ENCODE measurements at regions not wholly inside any gene's neighbourhood (a gene's known extent, or its start where the extent isn't known, plus 50 kb on each side); places are given as distances from the start of the nearest gene placed in this dataset.
A peak's percentile ranks its signal among the peaks of the same experiment; 100 is the strongest.

DNA sequence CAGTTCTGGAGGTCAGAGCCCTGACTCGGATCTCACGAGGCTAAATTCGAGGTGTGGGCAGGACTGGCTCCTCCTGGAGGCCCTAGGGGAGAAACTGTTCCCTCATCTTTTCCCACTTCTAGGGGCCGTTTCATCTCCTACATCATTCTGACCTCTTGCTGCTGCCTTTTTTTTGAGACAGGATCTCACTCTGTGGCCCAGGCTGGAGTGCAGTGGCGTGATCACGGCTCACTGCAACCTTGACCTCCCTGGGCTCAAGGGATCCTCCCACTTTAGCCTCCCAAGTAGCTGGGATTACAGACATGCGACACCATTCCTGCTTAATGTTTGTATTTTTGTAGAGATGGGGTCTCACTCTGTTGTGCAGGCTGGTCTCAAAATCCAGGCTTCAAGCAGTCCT is 244.1 kb upstream of the GSE1 start:
- Histone ChIP-seq H2AFZ (no peak overlapping the region), H3F3A (ENCODE audit: insufficient read depth) (peaks cover 13% of the 10 kb centered on the region; the same call in 1 of the 2 replicates), H3K27ac (no peak overlapping the region), H3K79me2 (ENCODE audit: insufficient read depth) (peaks cover 37% of the 10 kb centered on the region), H3K27me3 (replicated peaks; ENCODE audit: insufficient read depth) (no peaks in the 10 kb centered on the region), H3K4me1 (ENCODE audit: insufficient read depth) (peaks cover 38% of the 10 kb centered on the region), H3K36me3 (ENCODE audit: low read depth) (no peaks in the 10 kb centered on the region), H3K9ac (no peak overlapping the region), H4K20me1 (ENCODE audit: insufficient read depth) (no peaks in the 10 kb centered on the region), H3K9me2 (ENCODE audit: insufficient read depth) (no peaks in the 10 kb centered on the region), H3K4me3 (no peak overlapping the region), H3K9me3 (ENCODE audit: low read depth) (no peaks in the 10 kb centered on the region), H3K4me2 (ENCODE audit: unreplicated experiment) (no peak overlapping the region)
- 87 to 88% methylated on average over 7 of the region's 7 CpGs for WGBS, 2 experiments (ENCODE audit: low coverage in 1 of 2, low lambda C conversion rate in 2 of 2, missing lambda C conversion rate in 2 of 2)
- in situ Hi-C loops (cut with MboI) = no loop called here
- no peak for DNase-seq
- TF ChIP-seq EZH2phosphoT487 (IDR thresholded peaks at IDR 0.05; ENCODE audit: insufficient read depth, low read depth) (no peak), EZH2 (IDR thresholded peaks at IDR 0.05; ENCODE audit: insufficient read depth, poor library complexity, severe bottlenecking) (no peak)

DNA sequence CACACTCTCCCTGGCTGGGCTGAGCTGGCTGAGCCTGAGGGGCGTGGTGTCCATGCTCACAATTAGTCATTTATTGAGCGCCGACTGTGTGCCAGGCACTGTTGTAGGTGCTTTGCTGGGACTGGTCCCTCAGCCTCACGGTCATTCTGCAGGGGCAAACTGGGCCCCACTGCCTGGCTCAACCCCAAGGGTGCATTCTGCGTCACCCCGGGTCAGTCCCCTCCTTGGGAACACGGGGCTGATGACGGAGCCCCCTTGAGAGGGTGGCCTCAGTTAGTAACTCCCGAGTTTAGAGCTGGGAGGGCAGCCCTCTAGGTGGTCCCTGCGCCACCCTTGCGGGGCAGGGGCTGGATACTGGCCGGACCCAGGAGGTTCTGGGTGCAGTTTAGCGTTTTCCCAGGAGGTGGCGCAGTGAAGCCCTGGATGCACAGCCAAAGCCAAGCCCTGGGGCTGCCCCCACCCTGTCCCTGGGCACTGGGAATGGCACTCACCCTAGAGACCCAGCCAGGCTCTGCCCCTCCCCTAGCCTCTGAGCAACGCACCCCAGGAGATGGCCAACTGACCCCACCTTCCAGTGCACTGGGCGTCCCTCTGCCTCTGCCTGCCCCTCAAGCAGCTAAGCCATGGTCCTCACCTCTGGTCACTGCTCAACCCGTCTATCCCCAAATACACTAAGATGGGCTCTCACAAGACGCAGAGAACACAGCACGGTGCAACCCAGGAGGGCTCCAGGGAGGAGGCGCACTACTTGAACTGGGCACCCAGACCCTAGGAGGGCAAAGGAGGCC is 243.2 kb upstream of the GSE1 start:
- in situ Hi-C loops (cut with MboI) = no loop called here
- H2AFZ ChIP-seq = no peak overlapping the region

DNA sequence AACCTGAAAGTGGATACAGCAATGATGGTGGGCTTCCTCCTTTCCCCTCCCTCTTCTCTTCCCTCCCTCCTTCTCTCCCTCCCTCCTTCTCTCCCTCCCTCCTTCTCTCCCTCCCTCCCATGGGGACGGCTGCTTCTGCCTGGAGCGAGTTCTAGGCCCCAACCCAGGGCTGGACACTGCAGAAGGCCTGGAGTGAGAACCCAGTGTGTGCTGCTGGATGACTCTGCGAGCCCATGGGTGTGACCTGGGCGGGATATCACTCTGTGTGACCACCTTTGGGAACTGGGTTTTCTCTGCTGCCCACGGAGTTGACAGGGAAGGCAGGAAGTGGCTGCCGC is 242.6 kb upstream of the GSE1 start:
- WGBS, 2 experiments (ENCODE audit: low coverage in 1 of 2, low lambda C conversion rate in 2 of 2, missing lambda C conversion rate in 2 of 2) = 8 to 18% methylated on average over 6 of the region's 6 CpGs
- H3K9me2 ChIP-seq (ENCODE audit: insufficient read depth) = no peaks in the 10 kb centered on the region
- peak overlapping the region; percentile 86 for H3K27ac ChIP-seq
- peaks cover 13% of the 10 kb centered on the region; the same call in 1 of the 2 replicates for H3F3A ChIP-seq (ENCODE audit: insufficient read depth)
- H3K27me3 ChIP-seq (replicated peaks; ENCODE audit: insufficient read depth) = no peaks in the 10 kb centered on the region
- peak overlapping the region; percentile 84 for H3K4me2 ChIP-seq (ENCODE audit: unreplicated experiment)
- peak overlapping the region; percentile 67 for H3K4me3 ChIP-seq
- peaks cover 35% of the 10 kb centered on the region for H3K4me1 ChIP-seq (ENCODE audit: insufficient read depth)
- no peak for TF ChIP-seq EZH2phosphoT487 (IDR thresholded peaks at IDR 0.05; ENCODE audit: insufficient read depth, low read depth)
- no peak for TF ChIP-seq EZH2 (IDR thresholded peaks at IDR 0.05; ENCODE audit: insufficient read depth, poor library complexity, severe bottlenecking)
- H3K9ac ChIP-seq = peak overlapping the region; percentile 87
- H3K9me3 ChIP-seq (ENCODE audit: low read depth) = no peaks in the 10 kb centered on the region
- in situ Hi-C loops (cut with MboI) = no loop called here
- H2AFZ ChIP-seq = peak overlapping the region; percentile 45
- no peak for DNase-seq
- no peaks in the 10 kb centered on the region for H3K36me3 ChIP-seq (ENCODE audit: low read depth)
- peaks cover 47% of the 10 kb centered on the region for H3K79me2 ChIP-seq (ENCODE audit: insufficient read depth)
- H4K20me1 ChIP-seq (ENCODE audit: insufficient read depth) = no peaks in the 10 kb centered on the region

More for the DNA sequence above, 243.2 kb upstream of the GSE1 start:
- Histone ChIP-seq H3K4me2 (ENCODE audit: unreplicated experiment) (peak overlapping the region; percentile 84), H3K27ac (peak overlapping the region; percentile 86), H3K4me1 (ENCODE audit: insufficient read depth) (peaks cover 35% of the 10 kb centered on the region), H3K9ac (peak overlapping the region; percentile 87), H3K79me2 (ENCODE audit: insufficient read depth) (peaks cover 45% of the 10 kb centered on the region), H3K9me2 (ENCODE audit: insufficient read depth) (no peaks in the 10 kb centered on the region), H3K27me3 (replicated peaks; ENCODE audit: insufficient read depth) (no peaks in the 10 kb centered on the region), H3F3A (ENCODE audit: insufficient read depth) (peaks cover 13% of the 10 kb centered on the region; the same call in 1 of the 2 replicates), H3K4me3 (no peak overlapping the region), H3K9me3 (ENCODE audit: low read depth) (no peaks in the 10 kb centered on the region), H3K36me3 (ENCODE audit: low read depth) (no peaks in the 10 kb centered on the region), H4K20me1 (ENCODE audit: insufficient read depth) (no peaks in the 10 kb centered on the region)
- TF ChIP-seq EZH2 (IDR thresholded peaks at IDR 0.05; ENCODE audit: insufficient read depth, poor library complexity, severe bottlenecking) = no peak
- TF ChIP-seq EZH2phosphoT487 (IDR thresholded peaks at IDR 0.05; ENCODE audit: insufficient read depth, low read depth) = no peak
- peak; percentile 72 for DNase-seq
- 57% methylated on average over 19 to 20 of the region's 20 CpGs for WGBS, 2 experiments (ENCODE audit: low coverage in 1 of 2, low lambda C conversion rate in 2 of 2, missing lambda C conversion rate in 2 of 2)

DNA sequence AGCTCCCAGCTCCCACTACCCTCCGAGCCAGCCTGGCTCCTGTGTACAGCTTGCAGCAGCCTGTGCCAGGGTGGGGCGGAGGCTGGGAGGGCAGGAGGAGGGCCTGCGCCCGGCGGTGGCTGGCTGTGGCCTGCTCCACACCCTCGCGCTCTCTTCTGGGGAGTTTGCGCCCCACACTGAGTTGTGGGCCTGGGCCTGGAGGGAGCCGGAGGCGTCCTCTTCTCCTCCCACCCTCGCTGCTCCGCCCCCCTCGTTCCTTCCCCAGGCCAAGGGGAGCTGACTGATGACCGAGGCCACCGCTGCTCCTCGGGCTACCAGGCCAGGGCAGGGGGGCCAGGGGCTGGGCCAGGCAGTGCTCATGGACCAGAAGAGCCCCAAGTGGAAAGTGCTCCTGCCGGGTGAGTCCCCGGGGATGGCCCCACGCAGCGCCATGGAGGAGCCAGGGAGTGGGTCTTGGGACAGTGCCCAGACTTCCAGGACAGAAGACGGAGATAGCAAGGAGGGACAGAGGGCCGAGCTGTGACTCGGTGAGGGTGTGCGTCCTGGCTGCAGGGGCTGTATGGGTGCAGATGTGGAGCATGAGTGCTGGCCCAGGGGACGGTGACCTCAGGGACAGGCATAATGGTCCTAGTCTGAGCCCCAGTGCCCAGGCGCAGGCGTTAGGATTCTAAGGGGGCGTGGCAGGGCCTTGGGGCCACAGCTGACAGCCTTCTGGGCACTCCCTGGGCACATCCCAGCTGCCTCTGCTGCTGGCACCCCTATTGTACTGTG is 242.1 kb upstream of the GSE1 start:
- TF ChIP-seq EZH2 (IDR thresholded peaks at IDR 0.05; ENCODE audit: insufficient read depth, poor library complexity, severe bottlenecking) (no peak), EZH2phosphoT487 (IDR thresholded peaks at IDR 0.05; ENCODE audit: insufficient read depth, low read depth) (no peak)
- Histone ChIP-seq H3F3A (ENCODE audit: insufficient read depth) (peaks cover 13% of the 10 kb centered on the region; the same call in 1 of the 2 replicates), H3K27ac (peak overlapping the region; percentile 86), H3K9me3 (ENCODE audit: low read depth) (no peaks in the 10 kb centered on the region), H3K27me3 (replicated peaks; ENCODE audit: insufficient read depth) (no peaks in the 10 kb centered on the region), H3K4me2 (ENCODE audit: unreplicated experiment) (peak overlapping the region; percentile 84), H4K20me1 (ENCODE audit: insufficient read depth) (no peaks in the 10 kb centered on the region), H3K9ac (peak overlapping the region; percentile 87), H2AFZ (peak overlapping the region; percentile 45), H3K4me3 (peak overlapping the region; percentile 67), H3K4me1 (ENCODE audit: insufficient read depth) (peaks cover 39% of the 10 kb centered on the region), H3K79me2 (ENCODE audit: insufficient read depth) (peaks cover 47% of the 10 kb centered on the region), H3K9me2 (ENCODE audit: insufficient read depth) (no peaks in the 10 kb centered on the region), H3K36me3 (ENCODE audit: low read depth) (no peaks in the 10 kb centered on the region)
- in situ Hi-C loops (cut with MboI) = no loop called here
- DNase-seq = peak; percentile 87
- whole genome bisulfite sequencing, 2 experiments (ENCODE audit: low coverage in 1 of 2, low lambda C conversion rate in 2 of 2, missing lambda C conversion rate in 2 of 2) = 9 to 18% methylated on average over 27 to 28 of the region's 28 CpGs
